OCI-LY7 (cell line): ENCODE measurements at regions not wholly inside any gene's neighbourhood (a gene's known extent, or its start where the extent isn't known, plus 50 kb on each side); places are given as distances from the start of the nearest gene placed in this dataset.

ENCODE experiments used
- BruUV-seq: library from RNA; stranded (reverse); fragments of 400-500 nt; replicated peaks from 2 replicates; lab custom pipeline; 2021; lab: Mats Ljungman, UMichigan
- CTCF ChIA-PET: fragments of 300-600 bp; sonication (Branson Sonifier 250); formaldehyde crosslinking; loops from one replicate; lab custom pipeline; 2022; ENCODE audit warnings: antibody characterized with exemption; ENCODE audit not compliant: unreplicated experiment; lab: Charles Lee
- POLR2A ChIA-PET: fragments of 300-600 bp; sonication (Branson Sonifier 250); formaldehyde crosslinking; loops from one replicate; lab custom pipeline; 2022; ENCODE audit warnings: antibody characterized with exemption; lab: Charles Lee
- DNase-seq: peaks from one replicate; pipeline ENCODE4 v3.0.0-alpha.2; 2015; ENCODE audit warnings: low spot score
- H2AFZ ChIP-seq: fragments of 200-600 bp; sonication (generic), shearing (Covaris generic); 2 replicates; pipeline ENCODE4 v1.6.1; 2014; ENCODE audit warnings: mild to moderate bottlenecking, antibody characterized with exemption, low read length, moderate library complexity
- H3K27ac ChIP-seq: fragments of 200-600 bp; sonication (generic); 2 replicates; pipeline ENCODE4 v1.5.1; 2014; ENCODE audit warnings: mixed run types, low read depth, mild to moderate bottlenecking, moderate library complexity, low read length, inconsistent platforms; ENCODE audit not compliant: poor library complexity, severe bottlenecking
- H3K36me3 ChIP-seq: fragments of 200-600 bp; sonication (generic); 2 replicates; pipeline ENCODE4 v1.6.1; 2014; ENCODE audit warnings: mild to moderate bottlenecking, antibody characterized with exemption, low read length, moderate library complexity, mixed read lengths; ENCODE audit not compliant: insufficient read depth
- H3K4me1 ChIP-seq: fragments of 200-600 bp; sonication (generic); 2 replicates; pipeline ENCODE4 v1.5.1; 2014; ENCODE audit warnings: mild to moderate bottlenecking, low read length; ENCODE audit not compliant: insufficient read depth, poor library complexity, severe bottlenecking
- H3K4me2 ChIP-seq: fragments of 200-600 bp; sonication (generic); 2 replicates; pipeline ENCODE4 v1.6.1; 2014; ENCODE audit warnings: mild to moderate bottlenecking, low read length
- H3K4me3 ChIP-seq: fragments of 200-600 bp; sonication (generic); 2 replicates; pipeline ENCODE4 v1.5.1; 2014; ENCODE audit warnings: mild to moderate bottlenecking, low read depth, low read length; ENCODE audit not compliant: poor library complexity, severe bottlenecking
- H3K79me2 ChIP-seq: fragments of 200-600 bp; sonication (generic); 2 replicates; pipeline ENCODE4 v1.6.1; 2016; ENCODE audit warnings: low read depth, mild to moderate bottlenecking, low read length, moderate library complexity, mixed read lengths; ENCODE audit not compliant: insufficient read depth
- H3K9me2 ChIP-seq: fragments of 200-600 bp; sonication (generic); 2 replicates; pipeline ENCODE4 v1.6.1; 2016; ENCODE audit warnings: mild to moderate bottlenecking, low read length, mixed read lengths; ENCODE audit not compliant: insufficient read depth
- H3K9me3 ChIP-seq: fragments of 200-600 bp; sonication (generic); 2 replicates; pipeline ENCODE4 v1.6.1; 2014; ENCODE audit warnings: mild to moderate bottlenecking, mixed run types, low read length, mixed read lengths
- H4K20me1 ChIP-seq: fragments of 200-600 bp; sonication (generic); 2 replicates; pipeline ENCODE4 v1.6.1; 2014; ENCODE audit warnings: mild to moderate bottlenecking, antibody characterized with exemption, low read length, moderate library complexity, mixed read lengths; ENCODE audit not compliant: insufficient read depth
- EZH2phosphoT487 ChIP-seq: fragments of 200-600 bp; sonication (generic); IDR thresholded peaks from 2 replicates; pipeline ENCODE4 v1.6.1; 2018; ENCODE audit warnings: low read depth, borderline replicate concordance, mild to moderate bottlenecking, mixed run types, antibody characterized with exemption, low read length, moderate library complexity, mixed read lengths
- intact Hi-C: fragments of 100-400 bp; cut with micrococcal nuclease; formaldehyde crosslinking; loops from one replicate; pipeline ENCODE4 v1.10.0; 2022; ENCODE audit not compliant: unreplicated experiment
- TF ChIP-seq, protein P1 (sequence below): fragments of 200-600 bp; sonication (generic); conservative IDR thresholded peaks from 2 replicates; pipeline ENCODE4 v1.5.1; 2014; ENCODE audit warnings: mild to moderate bottlenecking, antibody characterized with exemption, low read length, moderate library complexity, mixed read lengths

DNA sequence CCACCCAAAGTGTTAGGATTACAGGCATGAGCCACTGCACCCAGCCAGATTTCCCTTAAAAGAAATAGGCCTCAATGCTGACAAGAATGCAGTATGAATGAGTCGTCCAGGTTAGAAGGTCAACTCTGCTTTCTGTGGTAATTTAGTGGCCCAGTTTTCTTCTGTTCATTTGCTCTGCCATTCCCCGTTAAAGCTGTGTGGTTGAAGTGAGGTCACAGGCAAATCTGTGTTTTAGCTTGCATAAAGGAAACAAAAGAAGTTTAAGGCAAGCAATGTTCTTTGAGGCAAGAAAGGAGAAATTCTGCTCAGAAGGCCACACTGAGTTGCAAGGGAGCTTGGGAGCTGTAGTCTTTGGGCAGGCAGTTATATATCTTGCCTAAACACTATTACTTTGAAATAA is 176.8 kb downstream of the LARP7 start:
- no peaks in the 10 kb centered on the region for H3K4me1 ChIP-seq
- intact Hi-C loops = no loop called here
- H3K4me2 ChIP-seq = no peak overlapping the region
- no peaks in the 10 kb centered on the region for H3K9me3 ChIP-seq
- DNase-seq = no peak
- no peak overlapping the region for H3K27ac ChIP-seq
- POLR2A ChIA-PET = interaction anchor here (0.7 to 0.9 kb wide), 3 partner anchors 19 to 852 kb away, joined by 3 to 4 read pairs (median 3); no protein-coding TSS in a partner anchor
- H3K36me3 ChIP-seq = no peaks in the 10 kb centered on the region
- no peak overlapping the region for H3K4me3 ChIP-seq
- no peaks in the 10 kb centered on the region for H3K9me2 ChIP-seq
- CTCF ChIA-PET = no interaction called here
- H4K20me1 ChIP-seq = no peaks in the 10 kb centered on the region
- BruUV-seq = no TSS peak
- H3K79me2 ChIP-seq = no peaks in the 10 kb centered on the region
- TF ChIP-seq, protein P1, sequence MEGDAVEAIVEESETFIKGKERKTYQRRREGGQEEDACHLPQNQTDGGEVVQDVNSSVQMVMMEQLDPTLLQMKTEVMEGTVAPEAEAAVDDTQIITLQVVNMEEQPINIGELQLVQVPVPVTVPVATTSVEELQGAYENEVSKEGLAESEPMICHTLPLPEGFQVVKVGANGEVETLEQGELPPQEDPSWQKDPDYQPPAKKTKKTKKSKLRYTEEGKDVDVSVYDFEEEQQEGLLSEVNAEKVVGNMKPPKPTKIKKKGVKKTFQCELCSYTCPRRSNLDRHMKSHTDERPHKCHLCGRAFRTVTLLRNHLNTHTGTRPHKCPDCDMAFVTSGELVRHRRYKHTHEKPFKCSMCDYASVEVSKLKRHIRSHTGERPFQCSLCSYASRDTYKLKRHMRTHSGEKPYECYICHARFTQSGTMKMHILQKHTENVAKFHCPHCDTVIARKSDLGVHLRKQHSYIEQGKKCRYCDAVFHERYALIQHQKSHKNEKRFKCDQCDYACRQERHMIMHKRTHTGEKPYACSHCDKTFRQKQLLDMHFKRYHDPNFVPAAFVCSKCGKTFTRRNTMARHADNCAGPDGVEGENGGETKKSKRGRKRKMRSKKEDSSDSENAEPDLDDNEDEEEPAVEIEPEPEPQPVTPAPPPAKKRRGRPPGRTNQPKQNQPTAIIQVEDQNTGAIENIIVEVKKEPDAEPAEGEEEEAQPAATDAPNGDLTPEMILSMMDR = no peak
- TF ChIP-seq EZH2phosphoT487 = no peak
- H2AFZ ChIP-seq = no peak overlapping the region

DNA sequence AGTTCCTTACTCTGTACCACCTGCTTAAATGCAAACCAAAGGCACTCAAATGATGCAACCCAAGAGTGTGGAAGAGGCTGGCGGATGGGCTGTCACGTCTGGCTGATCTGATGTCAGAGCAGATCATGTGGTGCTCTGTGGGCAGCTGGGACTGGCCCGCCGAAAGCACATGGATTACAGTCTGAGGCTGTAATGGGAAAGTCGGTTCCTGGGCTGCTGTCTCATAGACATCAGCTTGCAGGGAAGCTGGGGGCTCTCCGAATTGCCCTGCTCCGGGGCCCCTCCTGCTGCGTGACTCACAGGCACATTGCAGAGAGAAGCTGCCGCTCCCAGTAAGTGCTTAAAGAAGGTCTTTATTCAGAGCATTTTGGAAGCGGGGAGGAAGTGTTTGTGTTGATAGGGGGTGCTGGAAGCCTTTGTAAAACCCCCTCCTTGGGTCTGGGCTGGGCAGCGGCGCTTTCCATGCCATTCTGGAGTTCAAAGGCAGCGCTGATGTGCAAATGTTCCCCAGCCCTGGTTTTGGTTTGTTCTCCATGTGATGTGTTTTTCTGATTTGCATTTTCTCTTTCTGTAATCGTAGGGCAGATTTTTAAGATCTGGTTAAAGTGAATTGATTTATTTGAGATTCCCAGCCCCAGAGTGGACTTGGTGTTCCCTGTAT is 181.1 kb downstream of the LARP7 start:
- BruUV-seq = no TSS peak
- H3K9me2 ChIP-seq = no peaks in the 10 kb centered on the region
- no peak overlapping the region for H3K4me3 ChIP-seq
- intact Hi-C loops = no loop called here
- H3K36me3 ChIP-seq = no peaks in the 10 kb centered on the region
- 0 out of 2 replicates have a peak overlapping the region, but pooled peaks have one; percentile 9 for H3K4me2 ChIP-seq
- ChIA-PET POLR2A (no interaction called here), CTCF (no interaction called here)
- no peaks in the 10 kb centered on the region for H3K4me1 ChIP-seq
- no peaks in the 10 kb centered on the region for H3K9me3 ChIP-seq
- H3K27ac ChIP-seq = no peak overlapping the region
- TF ChIP-seq, protein P1 = no peak
- no peak overlapping the region for H2AFZ ChIP-seq
- no peaks in the 10 kb centered on the region for H4K20me1 ChIP-seq
- DNase-seq = no peak
- H3K79me2 ChIP-seq = no peaks in the 10 kb centered on the region

DNA sequence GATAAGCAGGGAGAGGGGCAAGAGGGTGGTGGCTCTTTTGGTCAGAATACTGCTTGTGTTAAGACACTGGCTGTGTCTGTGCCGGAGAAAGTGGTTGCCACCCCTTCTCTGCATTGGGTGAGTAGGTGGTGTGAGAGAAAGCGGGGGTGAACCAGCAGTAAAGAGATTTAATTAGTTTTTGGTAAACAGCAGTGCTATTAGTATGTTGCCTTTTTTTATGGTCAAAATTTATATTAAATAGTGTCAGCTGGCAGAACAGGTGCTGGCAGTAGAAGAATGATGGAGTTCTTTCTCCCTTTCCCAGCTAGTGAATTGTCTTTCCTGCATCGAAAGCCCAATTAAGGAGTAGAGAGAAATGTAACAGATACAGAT is 181.6 kb downstream of the LARP7 start:
- no peaks in the 10 kb centered on the region for H3K4me1 ChIP-seq
- TF ChIP-seq, protein P1 = no peak
- no peak for TF ChIP-seq EZH2phosphoT487
- H3K9me2 ChIP-seq = no peaks in the 10 kb centered on the region
- intact Hi-C loops = no loop called here
- BruUV-seq = TSS peak; percentile 79
- no peaks in the 10 kb centered on the region for H3K9me3 ChIP-seq
- ChIA-PET POLR2A (no interaction called here), CTCF (no interaction called here)
- H2AFZ ChIP-seq = no peak overlapping the region
- no peak overlapping the region for H3K27ac ChIP-seq
- no peaks in the 10 kb centered on the region for H4K20me1 ChIP-seq
- H3K79me2 ChIP-seq = no peaks in the 10 kb centered on the region
- DNase-seq = no peak
- H3K4me3 ChIP-seq = no peak overlapping the region
- H3K36me3 ChIP-seq = no peaks in the 10 kb centered on the region
- H3K4me2 ChIP-seq = 0 out of 2 replicates have a peak overlapping the region, but pooled peaks have one; percentile 9
